GM12873 (cell line): ENCODE measurements at regions not wholly inside any gene's neighbourhood (a gene's known extent, or its start where the extent isn't known, plus 50 kb on each side); places are given as distances from the start of the nearest gene placed in this dataset.

Experiments used
- CTCF ChIP-seq: IDR thresholded peaks from 2 replicates; pipeline ENCODE4 v1.5.1; 2012; ENCODE audit warnings: low read depth, mild to moderate bottlenecking, moderate library complexity, low read length, control low read depth; ENCODE audit not compliant: insufficient read depth; ENCODE audit errors: missing control alignments

- no peak for TF ChIP-seq CTCF
Measured at GRCh38 chr5:23451156-23451555, 56.3 kb upstream of the PRDM9 start.

- TF ChIP-seq CTCF, result no peak
Measured at GRCh38 chr5:23450187-23450586, 57.2 kb upstream of the PRDM9 start.

GRCh38 chr5:23448627-23449026 lies 58.8 kb upstream of the PRDM9 start:
- TF ChIP-seq CTCF, result no peak

- no peak for TF ChIP-seq CTCF
Measured at GRCh38 chr5:23446424-23446823, 61.0 kb upstream of the PRDM9 start.

GRCh38 chr5:23445573-23445972 lies 61.8 kb upstream of the PRDM9 start:
- no peak for TF ChIP-seq CTCF

- no peak for TF ChIP-seq CTCF
Measured at GRCh38 chr5:23440703-23441102, 66.7 kb upstream of the PRDM9 start.

GRCh38 chr5:23437011-23437410 lies 70.4 kb upstream of the PRDM9 start:
- TF ChIP-seq CTCF, result no peak

- no peak for TF ChIP-seq CTCF
Measured at GRCh38 chr5:23433534-23434315, 73.7 kb upstream of the PRDM9 start.
